Activated CD4-positive, alpha-beta T cell treated with anti-CD3 and anti-CD28 coated beads, Interleukin-2, amount 10 ng/mL, durations not matched to agents 7 days and 5 days (primary cell): ENCODE measurements at regions not wholly inside any gene's neighbourhood (a gene's known extent, or its start where the extent isn't known, plus 50 kb on each side); places are given as distances from the start of the nearest gene placed in this dataset.

Experiments used
- CTCF ChIA-PET: fragments of 350-600 bp; sonication (Branson Sonifier 250); formaldehyde crosslinking; loops from one replicate; lab custom pipeline; 2021; ENCODE audit warnings: antibody characterized with exemption; lab: Charles Lee
- POLR2A ChIA-PET: fragments of 350-600 bp; sonication (Branson Sonifier 250); formaldehyde crosslinking; loops from one replicate; lab custom pipeline; 2021; ENCODE audit warnings: antibody characterized with exemption; lab: Charles Lee
- DNase-seq: peaks from one replicate; pipeline ENCODE4 v3.0.0-alpha.2; 2020
- H3K27ac Mint-ChIP-seq: one replicate; pipeline ENCODE4 v1.8.0; 2021; ENCODE audit warnings: mild to moderate bottlenecking, moderate library complexity, mixed read lengths
- H3K27me3 Mint-ChIP-seq: one replicate; pipeline ENCODE4 v1.8.0; 2021; ENCODE audit warnings: mixed read lengths
- H3K36me3 Mint-ChIP-seq: one replicate; pipeline ENCODE4 v1.8.0; 2021; ENCODE audit warnings: low read depth, mixed read lengths
- H3K4me1 Mint-ChIP-seq: one replicate; pipeline ENCODE4 v1.8.0; 2021; ENCODE audit warnings: mixed read lengths
- H3K4me3 Mint-ChIP-seq: one replicate; pipeline ENCODE4 v1.8.0; 2021; ENCODE audit warnings: mild to moderate bottlenecking, moderate library complexity, mixed read lengths
- H3K9me3 Mint-ChIP-seq: one replicate; pipeline ENCODE4 v1.8.0; 2021; ENCODE audit warnings: mixed read lengths

GRCh38 chr18:39793609-39794008 lies 2161.4 kb upstream of the PIK3C3 start:
- Mint-ChIP-seq H3K27ac (no peak overlapping the region), H3K4me1 (no peaks in the 10 kb centered on the region), H3K36me3 (peaks cover 2% of the 10 kb centered on the region), H3K9me3 (peaks cover 6% of the 10 kb centered on the region), H3K27me3 (no peaks in the 10 kb centered on the region), H3K4me3 (no peak overlapping the region)
- ChIA-PET CTCF (no interaction called here), POLR2A (no interaction called here)
- no peak for DNase-seq

GRCh38 chr18:39788383-39788782 lies 2166.7 kb upstream of the PIK3C3 start:
- Mint-ChIP-seq H3K4me3 (no peak overlapping the region), H3K36me3 (no peaks in the 10 kb centered on the region), H3K27ac (no peak overlapping the region), H3K9me3 (no peaks in the 10 kb centered on the region), H3K4me1 (no peaks in the 10 kb centered on the region), H3K27me3 (no peaks in the 10 kb centered on the region)
- ChIA-PET POLR2A (no interaction called here), CTCF (no interaction called here)
- DNase-seq, result no peak

- Mint-ChIP-seq H3K9me3 (no peaks in the 10 kb centered on the region), H3K4me1 (no peaks in the 10 kb centered on the region), H3K27me3 (no peaks in the 10 kb centered on the region), H3K27ac (no peak overlapping the region), H3K4me3 (no peak overlapping the region), H3K36me3 (no peaks in the 10 kb centered on the region)
- CTCF ChIA-PET, result no interaction called here
- POLR2A ChIA-PET, result no interaction called here
- no peak for DNase-seq
Measured at GRCh38 chr18:39786477-39786876, 2168.6 kb upstream of the PIK3C3 start.

- no peak for DNase-seq
- H3K4me3 Mint-ChIP-seq, result no peak overlapping the region
- ChIA-PET POLR2A (no interaction called here), CTCF (interaction anchor here (0.6 kb wide), 1 partner anchor 617 kb away, joined by 3 read pairs; no protein-coding TSS in a partner anchor)
- H3K9me3 Mint-ChIP-seq, result no peaks in the 10 kb centered on the region
- no peaks in the 10 kb centered on the region for H3K27me3 Mint-ChIP-seq
- H3K27ac Mint-ChIP-seq, result no peak overlapping the region
- no peaks in the 10 kb centered on the region for H3K36me3 Mint-ChIP-seq
- H3K4me1 Mint-ChIP-seq, result no peaks in the 10 kb centered on the region
Measured at GRCh38 chr18:39784541-39784940, 2170.5 kb upstream of the PIK3C3 start.

GRCh38 chr18:39781565-39781964 lies 2173.5 kb upstream of the PIK3C3 start:
- POLR2A ChIA-PET, result no interaction called here
- H3K9me3 Mint-ChIP-seq, result no peaks in the 10 kb centered on the region
- H3K36me3 Mint-ChIP-seq, result no peaks in the 10 kb centered on the region
- no peak overlapping the region for H3K27ac Mint-ChIP-seq
- no peaks in the 10 kb centered on the region for H3K27me3 Mint-ChIP-seq
- H3K4me3 Mint-ChIP-seq, result no peak overlapping the region
- CTCF ChIA-PET, result no interaction called here
- DNase-seq, result no peak
- no peaks in the 10 kb centered on the region for H3K4me1 Mint-ChIP-seq

GRCh38 chr18:39780774-39781173 lies 2174.3 kb upstream of the PIK3C3 start:
- Mint-ChIP-seq H3K27me3 (no peaks in the 10 kb centered on the region), H3K4me1 (no peaks in the 10 kb centered on the region)

GRCh38 chr18:39779926-39780325 lies 2175.1 kb upstream of the PIK3C3 start:
- no peaks in the 10 kb centered on the region for H3K4me1 Mint-ChIP-seq
- ChIA-PET POLR2A (no interaction called here), CTCF (no interaction called here)
- H3K27me3 Mint-ChIP-seq, result no peaks in the 10 kb centered on the region
- H3K9me3 Mint-ChIP-seq, result no peaks in the 10 kb centered on the region
- H3K36me3 Mint-ChIP-seq, result no peaks in the 10 kb centered on the region
- H3K4me3 Mint-ChIP-seq, result no peak overlapping the region
- no peak overlapping the region for H3K27ac Mint-ChIP-seq
- DNase-seq, result no peak

More at GRCh38 chr18:39780774-39781173, 2174.3 kb upstream of the PIK3C3 start:
- Mint-ChIP-seq H3K27ac (no peak overlapping the region), H3K36me3 (no peaks in the 10 kb centered on the region), H3K9me3 (no peaks in the 10 kb centered on the region), H3K4me3 (no peak overlapping the region)
- CTCF ChIA-PET, result no interaction called here
- POLR2A ChIA-PET, result no interaction called here
- DNase-seq, result no peak

- DNase-seq, result no peak
- POLR2A ChIA-PET, result no interaction called here
- H3K27me3 Mint-ChIP-seq, result no peaks in the 10 kb centered on the region
- H3K4me3 Mint-ChIP-seq, result no peak overlapping the region
- no peaks in the 10 kb centered on the region for H3K36me3 Mint-ChIP-seq
- no peaks in the 10 kb centered on the region for H3K4me1 Mint-ChIP-seq
- CTCF ChIA-PET, result no interaction called here
- no peaks in the 10 kb centered on the region for H3K9me3 Mint-ChIP-seq
- H3K27ac Mint-ChIP-seq, result no peak overlapping the region
Measured at GRCh38 chr18:39776766-39777165, 2178.3 kb upstream of the PIK3C3 start.

GRCh38 chr18:39774957-39775598 lies 2180.0 kb upstream of the PIK3C3 start:
- no peak overlapping the region for H3K27ac Mint-ChIP-seq
- no peaks in the 10 kb centered on the region for H3K4me1 Mint-ChIP-seq
- H3K27me3 Mint-ChIP-seq, result no peaks in the 10 kb centered on the region
- ChIA-PET CTCF (no interaction called here), POLR2A (no interaction called here)
- H3K4me3 Mint-ChIP-seq, result no peak overlapping the region
- H3K9me3 Mint-ChIP-seq, result peaks cover 2% of the 10 kb centered on the region
- no peak for DNase-seq
- no peaks in the 10 kb centered on the region for H3K36me3 Mint-ChIP-seq

GRCh38 chr18:39773646-39774045 lies 2181.4 kb upstream of the PIK3C3 start:
- H3K9me3 Mint-ChIP-seq, result peaks cover 5% of the 10 kb centered on the region
- CTCF ChIA-PET, result no interaction called here
- POLR2A ChIA-PET, result no interaction called here

GRCh38 chr18:39772155-39772919 lies 2182.7 kb upstream of the PIK3C3 start:
- Mint-ChIP-seq H3K4me1 (no peaks in the 10 kb centered on the region), H3K9me3 (peaks cover 5% of the 10 kb centered on the region), H3K27ac (no peak overlapping the region), H3K36me3 (no peaks in the 10 kb centered on the region), H3K27me3 (no peaks in the 10 kb centered on the region), H3K4me3 (no peak overlapping the region)
- ChIA-PET CTCF (no interaction called here), POLR2A (no interaction called here)
- no peak for DNase-seq

More at GRCh38 chr18:39773646-39774045, 2181.4 kb upstream of the PIK3C3 start:
- H3K4me3 Mint-ChIP-seq, result no peak overlapping the region
- no peak overlapping the region for H3K27ac Mint-ChIP-seq
- no peaks in the 10 kb centered on the region for H3K27me3 Mint-ChIP-seq
- H3K4me1 Mint-ChIP-seq, result no peaks in the 10 kb centered on the region
- DNase-seq, result no peak
- no peaks in the 10 kb centered on the region for H3K36me3 Mint-ChIP-seq

- ChIA-PET POLR2A (no interaction called here), CTCF (no interaction called here)
- Mint-ChIP-seq H3K9me3 (peaks cover 5% of the 10 kb centered on the region), H3K4me3 (no peak overlapping the region), H3K4me1 (no peaks in the 10 kb centered on the region), H3K27ac (no peak overlapping the region), H3K27me3 (no peaks in the 10 kb centered on the region), H3K36me3 (no peaks in the 10 kb centered on the region)
- DNase-seq, result no peak
Measured at GRCh38 chr18:39770399-39770798, 2184.6 kb upstream of the PIK3C3 start.

- ChIA-PET CTCF (no interaction called here), POLR2A (no interaction called here)
- H3K36me3 Mint-ChIP-seq, result no peaks in the 10 kb centered on the region
- no peaks in the 10 kb centered on the region for H3K4me1 Mint-ChIP-seq
- peaks cover 3% of the 10 kb centered on the region for H3K9me3 Mint-ChIP-seq
- no peaks in the 10 kb centered on the region for H3K27me3 Mint-ChIP-seq
- no peak for DNase-seq
- no peak overlapping the region for H3K27ac Mint-ChIP-seq
- H3K4me3 Mint-ChIP-seq, result no peak overlapping the region
Measured at GRCh38 chr18:39764873-39765272, 2190.2 kb upstream of the PIK3C3 start.
